ENCODE measurements at regions not wholly inside any gene's neighbourhood (a gene's known extent, or its start where the extent isn't known, plus 50 kb on each side); places are given as distances from the start of the nearest gene placed in this dataset.

DNA sequence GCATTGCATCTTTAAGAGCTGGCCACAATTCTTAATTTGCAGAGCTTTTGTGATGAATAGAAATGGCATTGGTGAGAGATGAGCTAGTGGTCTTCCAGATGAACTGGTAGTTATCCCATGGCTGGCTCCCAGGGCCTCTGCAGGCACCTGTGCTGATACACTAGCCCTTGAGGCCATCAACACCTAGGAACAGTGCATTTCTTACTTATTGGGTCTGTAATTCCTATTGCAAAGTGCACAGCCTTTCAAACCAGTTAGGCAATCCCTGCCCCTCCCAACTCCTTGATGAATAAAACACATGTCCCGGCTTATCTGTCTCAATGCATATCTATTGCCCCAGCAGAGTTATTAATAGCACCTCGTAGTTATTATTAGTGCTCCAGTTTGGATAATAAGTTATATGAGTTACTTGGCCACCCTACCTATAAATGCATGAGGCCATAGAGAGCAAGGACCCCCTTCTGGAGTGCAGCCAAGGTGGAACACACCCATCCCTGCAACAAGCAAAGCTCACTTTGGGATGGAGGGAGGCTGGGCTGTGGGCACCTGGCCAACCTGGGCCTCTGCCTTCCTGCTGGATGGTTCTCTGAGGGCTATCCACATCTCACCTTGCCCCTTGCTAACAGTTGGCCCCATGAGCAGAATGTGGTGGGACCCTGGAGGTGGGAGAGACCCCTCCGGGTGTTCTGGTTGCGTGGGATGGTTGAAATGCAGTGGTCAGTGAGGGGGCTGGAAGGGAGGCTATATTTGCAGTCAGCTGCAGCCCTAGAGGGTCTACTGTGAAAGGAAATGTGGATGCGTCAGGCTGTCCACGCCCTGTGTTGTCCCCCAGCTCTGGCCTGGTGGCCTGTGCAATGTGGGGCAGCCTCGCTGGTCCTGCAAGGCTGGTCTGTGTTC lies 455.9 kb upstream of the HS6ST1 start:
- BruUV-seq (replicated peaks): no TSS peak
- ChIA-PET POLR2A (no interaction called here), CTCF (ENCODE audit: low intra/inter-chr PET ratio) (no interaction called here)
- FAIRE-seq (no peak), DNase-seq (ENCODE audit: extremely low read depth in 1 of 4, low spot score in 3 of 4) (no peak), ATAC-seq (no peak)
- Histone ChIP-seq H3K9me1 (ENCODE audit: control insufficient read depth, insufficient read depth, low read length) (no peaks in the 10 kb centered on the region), H3K36me3 (ENCODE audit: control insufficient read depth, insufficient read depth, low read length) (no peaks in the 10 kb centered on the region), H2AFZ (ENCODE audit: low read depth, low read length) (no peak overlapping the region), H3K9ac (ENCODE audit: insufficient read depth in 1 of 2, low read depth in 2 of 2, low read length in 2 of 2) (no peak overlapping the region), H3K27ac (ENCODE audit: extremely low read depth, low read depth, low read length) (no peak overlapping the region), H3K4me1 (replicated peaks in 1 of 2; ENCODE audit: control insufficient read depth in 2 of 2, insufficient read depth in 2 of 2, low read length in 2 of 2) (no peaks in the 10 kb centered on the region), H3K4me3 (no peak overlapping the region), H3K79me2 (ENCODE audit: control insufficient read depth, insufficient read depth, low read length) (no peaks in the 10 kb centered on the region), H3K4me2 (ENCODE audit: insufficient read depth, low read length) (no peak overlapping the region), H3K9me3 (replicated peaks; ENCODE audit: control insufficient read depth, insufficient read depth, low read depth, low read length) (no peaks in the 10 kb centered on the region), H4K20me1 (replicated peaks; ENCODE audit: control insufficient read depth, insufficient read depth, low read length) (0 out of 2 replicates have a peak, but pooled peaks cover 3% of the 10 kb centered on the region), H3K27me3 (ENCODE audit: control insufficient read depth in 2 of 2, insufficient read depth in 2 of 2, low read length in 2 of 2) (peaks cover 0 to 24% of the 10 kb centered on the region in 2 experiments; a peak in 3 of 5 replicates)
- TF ChIP-seq HLTF (IDR thresholded peaks at IDR 0.05) (no peak), ZNF239 (CRISPR knock-in tag; IDR thresholded peaks at IDR 0.05) (no peak), KAT2B (IDR thresholded peaks at IDR 0.05; ENCODE audit: low read depth, low read length) (no peak), CCNT2 (IDR thresholded peaks at IDR 0.05; ENCODE audit: borderline replicate concordance, extremely low read depth, insufficient read length, low read depth, low read length) (no peak)
- TF ChIP-seq, protein P1, sequence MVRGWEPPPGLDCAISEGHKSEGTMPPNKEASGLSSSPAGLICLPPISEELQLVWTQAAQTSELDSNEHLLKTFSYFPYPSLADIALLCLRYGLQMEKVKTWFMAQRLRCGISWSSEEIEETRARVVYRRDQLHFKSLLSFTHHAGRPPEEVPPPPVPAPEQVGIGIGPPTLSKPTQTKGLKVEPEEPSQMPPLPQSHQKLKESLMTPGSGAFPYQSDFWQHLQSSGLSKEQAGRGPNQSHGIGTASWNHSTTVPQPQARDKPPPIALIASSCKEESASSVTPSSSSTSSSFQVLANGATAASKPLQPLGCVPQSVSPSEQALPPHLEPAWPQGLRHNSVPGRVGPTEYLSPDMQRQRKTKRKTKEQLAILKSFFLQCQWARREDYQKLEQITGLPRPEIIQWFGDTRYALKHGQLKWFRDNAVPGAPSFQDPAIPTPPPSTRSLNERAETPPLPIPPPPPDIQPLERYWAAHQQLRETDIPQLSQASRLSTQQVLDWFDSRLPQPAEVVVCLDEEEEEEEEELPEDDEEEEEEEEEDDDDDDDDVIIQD (CRISPR knock-in tag; IDR thresholded peaks at IDR 0.05): no peak
- WGBS (ENCODE audit: insufficient coverage, low coverage, missing lambda C conversion rate): under 1% methylated on average over 5 of the region's 7 CpGs
- intact Hi-C loops (cut with micrococcal nuclease): no loop called here
- in situ Hi-C loops (cut with MboI): no loop called here
